Upper lobe of left lung (tissue), 6 donors: ENCODE measurements at regions not wholly inside any gene's neighbourhood (a gene's known extent, or its start where the extent isn't known, plus 50 kb on each side); places are given as distances from the start of the nearest gene placed in this dataset.
A peak's percentile ranks its signal among the peaks of the same experiment; 100 is the strongest.

Source experiments
- ATAC-seq, 2 donors: fragments of 200-7000 bp; cut with Tn5 transposase; one replicate each; pipeline ENCODE4 v1.9.1; 2022; ENCODE audit warnings: mild to moderate bottlenecking in 2 of 2, moderate library complexity in 2 of 2; ENCODE audit not compliant: low FRiP score in 2 of 2
- DNase-seq, 2 donors: peaks; one replicate each; pipeline ENCODE4 v3.0.0-alpha.2; 2019 to 2020
- H3K27ac ChIP-seq, 4 donors: fragments of 200-600 bp; sonication (generic); one replicate each; pipeline ENCODE4 v1.5.1; 2016 to 2019
- H3K27me3 ChIP-seq, 4 donors: fragments of 200-600 bp; sonication (generic); one replicate each; pipeline ENCODE4 v1.5.1; 2017 to 2019
- H3K36me3 ChIP-seq, 4 donors: fragments of 200-600 bp; sonication (generic); one replicate each; pipeline ENCODE4 v1.5.1; 2016 to 2019
- H3K4me1 ChIP-seq, 4 donors: fragments of 200-600 bp; sonication (generic); one replicate each; pipeline ENCODE4 v1.5.1; 2018 to 2019
- H3K4me3 ChIP-seq, 4 donors: fragments of 200-600 bp; sonication (generic); one replicate each; pipeline ENCODE4 v1.5.1; 2017 to 2019; ENCODE audit warnings: mild to moderate bottlenecking in 2 of 4, moderate library complexity in 1 of 4
- H3K9me3 ChIP-seq, 4 donors: fragments of 200-600 bp; sonication (generic); one replicate each; pipeline ENCODE4 v1.5.1; 2018 to 2019
- CTCF ChIP-seq, 6 experiments: fragments of 450-650 bp in 4 of 6; fragments of 200-600 bp in 2 of 6; sonication (generic) in 2 of 6; IDR thresholded peaks; one replicate each; pipeline ENCODE4 v1.5.1; 2016 to 2019; ENCODE audit warnings: antibody characterized with exemption in 6 of 6
- EP300 ChIP-seq, 4 donors: sonication (generic); formaldehyde crosslinking; IDR thresholded peaks; one replicate each; pipeline ENCODE4 v1.5.1; 2017; ENCODE audit warnings: antibody characterized with exemption in 4 of 4, control low read depth in 2 of 4
- POLR2A ChIP-seq, 4 donors: fragments of 450-650 bp; IDR thresholded peaks; one replicate each; pipeline ENCODE4 v1.5.1; 2016 to 2017; ENCODE audit warnings: antibody characterized with exemption in 4 of 4, mild to moderate bottlenecking in 2 of 4
- POLR2AphosphoS5 ChIP-seq, 2 donors: sonication (generic); formaldehyde crosslinking; IDR thresholded peaks; one replicate each; pipeline ENCODE4 v1.5.1; 2017; ENCODE audit warnings: antibody characterized with exemption in 2 of 2
- WGBS, 2 donors: methylation state at CpG; one replicate each; pipeline ENCODE4 v1.1.5; 2017 to 2018; 5-methylcytosine and 5-hydroxymethylcytosine counted together
- donor health status: DM: no; HTN: no; CAD: no; lungs with moderate emphysema.
- donor health status: DM: no; HTN: yes; CAD: no; lungs with severe emphysema.

DNA sequence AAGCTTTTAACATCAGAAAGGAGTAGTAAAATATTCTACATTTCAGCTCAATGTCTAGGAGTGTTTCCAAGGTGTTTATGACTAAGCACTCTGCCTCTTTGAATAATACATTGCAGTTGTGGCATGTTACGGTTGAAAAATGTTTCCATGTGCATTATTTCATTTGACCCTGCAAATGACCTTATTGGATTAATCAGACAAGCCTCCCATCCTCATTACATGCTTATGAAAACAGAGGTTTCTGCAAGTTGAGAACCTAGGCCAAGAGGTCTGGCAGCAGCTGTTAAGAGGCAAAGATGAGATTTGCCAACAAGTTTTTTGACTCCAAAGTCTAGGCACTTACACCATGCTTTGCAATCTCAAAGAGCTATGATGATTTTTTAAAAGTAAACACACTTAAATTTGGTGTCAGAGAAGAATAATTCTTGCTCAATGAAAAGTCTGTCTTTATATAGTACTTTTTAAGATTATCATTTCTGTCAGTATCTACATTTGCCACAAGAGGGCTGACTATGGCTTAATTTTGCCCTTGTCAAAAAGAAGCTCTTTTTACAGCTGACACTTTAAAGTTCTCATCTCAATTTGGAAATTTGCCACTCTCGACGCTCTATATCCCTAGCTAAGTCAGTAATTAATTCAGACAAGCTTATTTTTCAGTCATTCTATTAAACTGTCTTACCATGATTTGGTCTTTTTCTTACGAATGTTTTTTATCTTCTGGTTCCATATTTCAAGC is 260.6 kb downstream of the PAX3 start:
- Histone ChIP-seq H3K27me3 (no peaks in the 10 kb centered on the region), H3K9me3 (no peaks in the 10 kb centered on the region), H3K27ac (no peak overlapping the region), H3K4me1 (peaks cover 0 to 7% (median 3%) of the 10 kb centered on the region in 4 donors), H3K36me3 (no peaks in the 10 kb centered on the region), H3K4me3 (no peak overlapping the region)
- DNase-seq: no peak
- TF ChIP-seq EP300 (IDR thresholded peaks at IDR 0.05): no peak
- peak in 2 of 6 experiments; percentile 26 to 32 for TF ChIP-seq CTCF (IDR thresholded peaks at IDR 0.05)
- no peak for ATAC-seq
- WGBS, 2 donors: 47 to 59% methylated on average over 4 of the region's 4 CpGs

GRCh38 chr2:222037211-222037610 is 261.6 kb downstream of the PAX3 start:
- H3K27ac ChIP-seq: no peak overlapping the region
- DNase-seq (no peak), ATAC-seq (no peak)
- no peak for TF ChIP-seq POLR2AphosphoS5 (IDR thresholded peaks at IDR 0.05)
- TF ChIP-seq CTCF (IDR thresholded peaks at IDR 0.05): no peak
- TF ChIP-seq EP300 (IDR thresholded peaks at IDR 0.05): no peak
- TF ChIP-seq POLR2A (IDR thresholded peaks at IDR 0.05): no peak
- 78 to 79% methylated on average over 3 of the region's 3 CpGs for whole genome bisulfite sequencing, 2 donors
- no peaks in the 10 kb centered on the region for H3K36me3 ChIP-seq
- H3K4me3 ChIP-seq: no peak overlapping the region
- peaks cover 0 to 9% (median 3%) of the 10 kb centered on the region in 4 donors for H3K4me1 ChIP-seq
- no peaks in the 10 kb centered on the region for H3K27me3 ChIP-seq
- no peaks in the 10 kb centered on the region for H3K9me3 ChIP-seq

DNA sequence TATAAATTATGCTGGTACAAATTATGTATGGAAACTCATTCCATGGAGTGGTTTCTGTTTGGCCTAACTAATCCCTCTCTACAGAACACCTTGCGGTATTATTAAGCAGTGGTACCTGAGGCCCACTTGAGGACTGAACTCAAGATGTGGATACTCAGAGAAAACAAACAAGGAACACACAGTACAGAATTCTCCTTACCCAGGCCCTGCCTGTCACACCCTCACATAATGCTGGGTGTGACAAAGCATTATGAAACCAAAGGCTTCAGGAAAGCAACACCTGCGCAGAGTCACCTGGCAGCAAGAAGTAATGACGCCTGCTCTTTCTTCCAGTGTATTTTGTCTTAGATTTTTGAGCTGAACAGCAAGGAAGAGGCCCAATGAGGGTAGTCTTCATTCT is 264.7 kb downstream of the PAX3 start:
- no peak overlapping the region for H3K4me3 ChIP-seq
- peaks cover 0 to 9% (median 3%) of the 10 kb centered on the region in 4 donors for H3K4me1 ChIP-seq
- H3K27ac ChIP-seq: peak overlapping the region in 1 of 4 donors; percentile 27
- DNase-seq: peak in 1 of 2 donors; percentile 79
- peak; percentile 47 to 92 for ATAC-seq
- TF ChIP-seq POLR2A (IDR thresholded peaks at IDR 0.05): no peak
- TF ChIP-seq EP300 (IDR thresholded peaks at IDR 0.05): peak in 1 of 4 donors; percentile 85
- H3K27me3 ChIP-seq: no peaks in the 10 kb centered on the region
- H3K36me3 ChIP-seq: no peaks in the 10 kb centered on the region
- no peaks in the 10 kb centered on the region for H3K9me3 ChIP-seq
- WGBS, 2 donors: 65 to 66% methylated on average over 3 of the region's 3 CpGs

DNA sequence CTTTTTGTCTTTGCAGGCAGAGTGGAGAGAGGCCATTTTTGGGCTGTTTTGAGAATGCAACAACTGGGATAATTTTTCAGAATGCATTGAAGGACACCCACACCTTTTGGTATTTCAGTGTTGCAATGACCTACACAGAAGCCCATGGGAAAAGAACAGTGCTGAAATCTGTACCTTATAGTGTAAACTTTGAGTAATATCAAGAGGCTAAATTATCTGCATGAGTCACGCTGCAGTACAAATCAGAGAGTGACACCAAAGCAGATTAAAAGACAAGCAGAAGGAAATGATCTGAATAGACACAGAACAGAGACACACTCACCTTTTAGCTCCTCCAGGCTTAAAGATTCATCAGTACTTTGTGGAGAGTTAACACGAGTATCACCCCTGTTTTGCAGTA is 265.3 kb downstream of the PAX3 start:
- no peak for DNase-seq
- ATAC-seq: peak in 1 of 2 donors; percentile 4
- peaks cover 0 to 9% (median 3%) of the 10 kb centered on the region in 4 donors for H3K4me1 ChIP-seq
- no peaks in the 10 kb centered on the region for H3K27me3 ChIP-seq
- H3K9me3 ChIP-seq: no peaks in the 10 kb centered on the region
- peak overlapping the region in 3 of 4 donors; percentile 27 to 44 (median 30) for H3K27ac ChIP-seq
- TF ChIP-seq EP300 (IDR thresholded peaks at IDR 0.05) (peak in 1 of 4 donors; percentile 54), POLR2AphosphoS5 (IDR thresholded peaks at IDR 0.05) (peak in 1 of 2 donors; percentile 34), POLR2A (IDR thresholded peaks at IDR 0.05) (no peak)
- 56 to 70% methylated on average over 2 of the region's 2 CpGs for WGBS, 2 donors
- no peak overlapping the region for H3K4me3 ChIP-seq
- H3K36me3 ChIP-seq: no peaks in the 10 kb centered on the region

- Histone ChIP-seq H3K4me1 (peaks cover 0 to 3% (median 0%) of the 10 kb centered on the region in 4 donors), H3K9me3 (no peaks in the 10 kb centered on the region), H3K27ac (no peak overlapping the region), H3K36me3 (no peaks in the 10 kb centered on the region), H3K4me3 (no peak overlapping the region), H3K27me3 (no peaks in the 10 kb centered on the region)
- ATAC-seq: no peak
- DNase-seq: no peak
- TF ChIP-seq CTCF (IDR thresholded peaks at IDR 0.05): no peak
- TF ChIP-seq POLR2A (IDR thresholded peaks at IDR 0.05): no peak
- no peak for TF ChIP-seq EP300 (IDR thresholded peaks at IDR 0.05)
- TF ChIP-seq POLR2AphosphoS5 (IDR thresholded peaks at IDR 0.05): no peak
- WGBS, 2 donors: 64% methylated on average over 3 of the region's 3 CpGs
Measured at GRCh38 chr2:222025881-222026271, 272.9 kb downstream of the PAX3 start.
